Chondrocyte (in vitro differentiated cells): ENCODE measurements at regions not wholly inside any gene's neighbourhood (a gene's known extent, or its start where the extent isn't known, plus 50 kb on each side); places are given as distances from the start of the nearest gene placed in this dataset.

Source experiments
- DNase-seq: peaks from one replicate; pipeline ENCODE4 v3.0.0; 2021; ENCODE audit warnings: mixed read lengths, low spot score
- H3K27ac Mint-ChIP-seq: one replicate; pipeline ENCODE4 v1.8.0; 2021; ENCODE audit warnings: mild to moderate bottlenecking, moderate library complexity, mixed read lengths; ENCODE audit not compliant: unreplicated experiment
- H3K27me3 Mint-ChIP-seq: 2 replicates; pipeline ENCODE4 v1.8.0; 2021; ENCODE audit warnings: low read depth, mixed read lengths
- H3K36me3 Mint-ChIP-seq: 2 replicates; pipeline ENCODE4 v1.8.0; 2021; ENCODE audit warnings: low read depth, mixed read lengths
- H3K4me1 Mint-ChIP-seq: 2 replicates; pipeline ENCODE4 v1.8.0; 2021; ENCODE audit warnings: low read depth, mild to moderate bottlenecking, mixed read lengths
- H3K4me3 Mint-ChIP-seq: one replicate; pipeline ENCODE4 v1.8.0; 2021; ENCODE audit warnings: mild to moderate bottlenecking, moderate library complexity, mixed read lengths; ENCODE audit not compliant: unreplicated experiment
- H3K9me3 Mint-ChIP-seq: 2 replicates; pipeline ENCODE4 v1.8.0; 2021; ENCODE audit warnings: low read depth, mixed read lengths
- CTCF ChIP-seq: fragments of 200-600 bp; sonication (generic); IDR thresholded peaks from 2 replicates; pipeline ENCODE4 v1.5.0; 2021; ENCODE audit warnings: antibody characterized with exemption, mild to moderate bottlenecking, moderate library complexity

GRCh38 chr5:105197531-105197930, 1634.9 kb upstream of the NUDT12 start:
- Mint-ChIP-seq H3K36me3 (peaks cover 11% of the 10 kb centered on the region), H3K27me3 (no peaks in the 10 kb centered on the region), H3K4me3 (no peak overlapping the region), H3K9me3 (peaks cover 27% of the 10 kb centered on the region), H3K27ac (no peak overlapping the region), H3K4me1 (no peaks in the 10 kb centered on the region)
- DNase-seq, result no peak
- TF ChIP-seq CTCF, result no peak

- no peak for DNase-seq
- Mint-ChIP-seq H3K4me1 (peaks cover 4% of the 10 kb centered on the region), H3K27ac (no peak overlapping the region), H3K9me3 (peaks cover 22% of the 10 kb centered on the region), H3K36me3 (peaks cover 9% of the 10 kb centered on the region), H3K4me3 (no peak overlapping the region), H3K27me3 (no peaks in the 10 kb centered on the region)
- no peak for TF ChIP-seq CTCF
These were observed 1633.2 kb upstream of the NUDT12 start for GRCh38 chr5:105195765-105196164.

GRCh38 chr5:105172918-105173317, 1610.3 kb upstream of the NUDT12 start:
- Mint-ChIP-seq H3K4me1 (no peaks in the 10 kb centered on the region), H3K9me3 (peaks cover 4% of the 10 kb centered on the region)

GRCh38 chr5:105168806-105169205, 1606.2 kb upstream of the NUDT12 start:
- TF ChIP-seq CTCF, result no peak
- no peak for DNase-seq
- Mint-ChIP-seq H3K27me3 (no peaks in the 10 kb centered on the region), H3K27ac (no peak overlapping the region), H3K4me3 (no peak overlapping the region), H3K4me1 (no peaks in the 10 kb centered on the region), H3K9me3 (peaks cover 4% of the 10 kb centered on the region), H3K36me3 (peaks cover 1% of the 10 kb centered on the region)

More at GRCh38 chr5:105172918-105173317, 1610.3 kb upstream of the NUDT12 start:
- H3K4me3 Mint-ChIP-seq, result no peak overlapping the region
- peaks cover under 1% of the 10 kb centered on the region for H3K36me3 Mint-ChIP-seq
- H3K27me3 Mint-ChIP-seq, result no peaks in the 10 kb centered on the region
- H3K27ac Mint-ChIP-seq, result no peak overlapping the region
- no peak for DNase-seq
- TF ChIP-seq CTCF, result no peak

GRCh38 chr5:105167092-105167491, 1604.5 kb upstream of the NUDT12 start:
- no peak overlapping the region for H3K4me3 Mint-ChIP-seq
- TF ChIP-seq CTCF, result no peak
- H3K9me3 Mint-ChIP-seq, result peaks cover 7% of the 10 kb centered on the region

More at GRCh38 chr5:105167092-105167491, 1604.5 kb upstream of the NUDT12 start:
- DNase-seq, result no peak
- H3K36me3 Mint-ChIP-seq, result peaks cover 1% of the 10 kb centered on the region
- H3K27me3 Mint-ChIP-seq, result no peaks in the 10 kb centered on the region
- H3K4me1 Mint-ChIP-seq, result no peaks in the 10 kb centered on the region
- H3K27ac Mint-ChIP-seq, result no peak overlapping the region
